GM23338 (cell line): ENCODE measurements at regions not wholly inside any gene's neighbourhood (a gene's known extent, or its start where the extent isn't known, plus 50 kb on each side); places are given as distances from the start of the nearest gene placed in this dataset.

Experiments
- ATAC-seq: fragments of 200-7000 bp; cut with Tn5 transposase; 3 replicates; pipeline ENCODE4 v1.9.1; 2020
- DNase-seq: peaks from one replicate; pipeline ENCODE4 v3.0.0-alpha.2; 2015; ENCODE audit warnings: low spot score
- H2AFZ ChIP-seq: fragments of 200-600 bp; sonication (generic); 2 replicates; pipeline ENCODE4 v1.8.0; 2016; ENCODE audit warnings: antibody characterized with exemption, mild to moderate bottlenecking, moderate library complexity
- H3F3A ChIP-seq: fragments of 200-600 bp; sonication (generic); replicated peaks from 2 replicates; pipeline ENCODE4 v1.8.0; 2017; ENCODE audit warnings: antibody characterized with exemption, mixed run types, low read depth
- H3K27ac ChIP-seq: fragments of 200-600 bp; sonication (generic); 2 replicates; pipeline ENCODE4 v1.6.1; 2016; ENCODE audit warnings: low read depth
- H3K27me3 ChIP-seq: fragments of 200-600 bp; sonication (generic); 2 replicates; pipeline ENCODE4 v1.8.0; 2016; ENCODE audit warnings: mild to moderate bottlenecking, mixed run types, moderate library complexity; ENCODE audit not compliant: insufficient read depth
- H3K36me3 ChIP-seq: fragments of 200-600 bp; sonication (generic); 2 replicates; pipeline ENCODE4 v1.8.0; 2016; ENCODE audit warnings: mild to moderate bottlenecking; ENCODE audit not compliant: insufficient read depth
- H3K4me1 ChIP-seq: fragments of 200-600 bp; sonication (generic); 2 replicates; pipeline ENCODE4 v1.8.0; 2016; ENCODE audit warnings: mild to moderate bottlenecking, moderate library complexity; ENCODE audit not compliant: insufficient read depth
- H3K4me2 ChIP-seq: fragments of 200-600 bp; sonication (generic); 2 replicates; pipeline ENCODE4 v1.7.1; 2017; ENCODE audit warnings: mixed run types
- H3K4me3 ChIP-seq: fragments of 200-600 bp; sonication (generic); 2 replicates; pipeline ENCODE4 v1.6.1; 2016; ENCODE audit warnings: mixed run types
- H3K79me2 ChIP-seq: fragments of 200-600 bp; sonication (generic); replicated peaks from 2 replicates; pipeline ENCODE4 v1.8.0; 2017; ENCODE audit warnings: mild to moderate bottlenecking; ENCODE audit not compliant: insufficient read depth
- H3K9me2 ChIP-seq: fragments of 200-600 bp; sonication (generic); 2 replicates; pipeline ENCODE4 v1.8.0; 2017; ENCODE audit not compliant: insufficient read depth
- H4K20me1 ChIP-seq: fragments of 200-600 bp; sonication (generic); replicated peaks from 2 replicates; pipeline ENCODE4 v1.8.0; 2017; ENCODE audit warnings: mild to moderate bottlenecking; ENCODE audit not compliant: insufficient read depth
- H3K27ac Mint-ChIP-seq: 2 replicates; pipeline ENCODE4 v1.8.0; 2020; ENCODE audit warnings: inconsistent platforms, mild to moderate bottlenecking, moderate library complexity, mixed read lengths
- H3K27me3 Mint-ChIP-seq: 3 replicates; pipeline ENCODE4 v1.8.0; 2022; ENCODE audit warnings: low read depth, mild to moderate bottlenecking, moderate library complexity, mixed read lengths, inconsistent platforms; ENCODE audit not compliant: insufficient read depth, poor library complexity
- H3K36me3 Mint-ChIP-seq: 3 replicates; pipeline ENCODE4 v1.8.0; 2021; ENCODE audit warnings: low read depth, mild to moderate bottlenecking, inconsistent platforms, moderate library complexity, mixed read lengths
- H3K4me1 Mint-ChIP-seq: 3 replicates; pipeline ENCODE4 v1.8.0; 2020; ENCODE audit warnings: mild to moderate bottlenecking, inconsistent platforms, mixed read lengths
- H3K4me3 Mint-ChIP-seq: 3 replicates; pipeline ENCODE4 v1.8.0; 2021; ENCODE audit warnings: moderate library complexity, mild to moderate bottlenecking, inconsistent platforms, mixed read lengths
- H3K9me3 Mint-ChIP-seq: 3 replicates; pipeline ENCODE4 v1.8.0; 2020; ENCODE audit warnings: moderate library complexity, mild to moderate bottlenecking, inconsistent platforms, mixed read lengths
- CREB1 ChIP-seq: fragments of 250-450 bp; sonication (Bioruptor Pico); IDR thresholded peaks from 2 replicates; pipeline ENCODE4 v1.5.0; 2020; ENCODE audit warnings: low read depth, mild to moderate bottlenecking, moderate library complexity
- EZH2 ChIP-seq: fragments of 200-600 bp; sonication (generic); IDR thresholded peaks from one replicate; pipeline ENCODE4 v1.8.0; 2017; ENCODE audit warnings: antibody characterized with exemption, mild to moderate bottlenecking, low read depth; ENCODE audit not compliant: unreplicated experiment
- EZH2phosphoT487 ChIP-seq: fragments of 200-600 bp; sonication (generic); IDR thresholded peaks from one replicate; pipeline ENCODE4 v1.8.1; 2018; ENCODE audit warnings: antibody characterized with exemption; ENCODE audit not compliant: unreplicated experiment
- JUNB ChIP-seq: IDR thresholded peaks from one replicate; pipeline ENCODE4 v1.6.1; 2016; ENCODE audit warnings: antibody characterized with exemption; ENCODE audit not compliant: unreplicated experiment
- POLR2AphosphoS5 ChIP-seq: IDR thresholded peaks from 2 replicates; pipeline ENCODE4 v1.6.1; 2016; ENCODE audit warnings: antibody characterized with exemption, low read depth
- ZNF114 ChIP-seq: fragments of 250-450 bp; sonication (Bioruptor Pico); IDR thresholded peaks from 2 replicates; pipeline ENCODE4 v1.5.0; 2020; ENCODE audit warnings: mild to moderate bottlenecking, moderate library complexity
- ZNF331 ChIP-seq: fragments of 250-450 bp; sonication (Bioruptor Pico); IDR thresholded peaks from 2 replicates; pipeline ENCODE4 v1.5.0; 2020; ENCODE audit warnings: low read depth, mild to moderate bottlenecking, moderate library complexity
- TF ChIP-seq, protein P1 (sequence below): IDR thresholded peaks from 2 replicates; pipeline ENCODE4 v1.6.1; 2016; ENCODE audit warnings: antibody characterized with exemption
- TF ChIP-seq, protein P2 (sequence below): IDR thresholded peaks from one replicate; pipeline ENCODE4 v1.6.1; 2018; ENCODE audit warnings: antibody characterized with exemption; ENCODE audit not compliant: unreplicated experiment

- Histone ChIP-seq H2AFZ (no peak overlapping the region), H3K79me2 (no peaks in the 10 kb centered on the region), H3K4me1 (no peaks in the 10 kb centered on the region), H4K20me1 (no peaks in the 10 kb centered on the region), H3K27ac (no peak overlapping the region), H3K4me3 (no peak overlapping the region), H3K36me3 (no peaks in the 10 kb centered on the region), H3K27me3 (no peaks in the 10 kb centered on the region), H3K9me2 (no peaks in the 10 kb centered on the region), H3K4me2 (no peak overlapping the region), H3F3A (no peaks in the 10 kb centered on the region)
- no peak overlapping the region for H3K27ac Mint-ChIP-seq
- H3K36me3 Mint-ChIP-seq, result peaks cover 15% of the 10 kb centered on the region
- no peaks in the 10 kb centered on the region for H3K4me1 Mint-ChIP-seq
- peaks cover 16% of the 10 kb centered on the region for H3K9me3 Mint-ChIP-seq
- ATAC-seq, result no peak
- peaks cover 2% of the 10 kb centered on the region for H3K27me3 Mint-ChIP-seq
- H3K4me3 Mint-ChIP-seq, result no peak overlapping the region
- DNase-seq, result no peak
- no peak for TF ChIP-seq CREB1
- TF ChIP-seq, protein P1, sequence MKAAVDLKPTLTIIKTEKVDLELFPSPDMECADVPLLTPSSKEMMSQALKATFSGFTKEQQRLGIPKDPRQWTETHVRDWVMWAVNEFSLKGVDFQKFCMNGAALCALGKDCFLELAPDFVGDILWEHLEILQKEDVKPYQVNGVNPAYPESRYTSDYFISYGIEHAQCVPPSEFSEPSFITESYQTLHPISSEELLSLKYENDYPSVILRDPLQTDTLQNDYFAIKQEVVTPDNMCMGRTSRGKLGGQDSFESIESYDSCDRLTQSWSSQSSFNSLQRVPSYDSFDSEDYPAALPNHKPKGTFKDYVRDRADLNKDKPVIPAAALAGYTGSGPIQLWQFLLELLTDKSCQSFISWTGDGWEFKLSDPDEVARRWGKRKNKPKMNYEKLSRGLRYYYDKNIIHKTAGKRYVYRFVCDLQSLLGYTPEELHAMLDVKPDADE, result no peak
- TF ChIP-seq, protein P2, sequence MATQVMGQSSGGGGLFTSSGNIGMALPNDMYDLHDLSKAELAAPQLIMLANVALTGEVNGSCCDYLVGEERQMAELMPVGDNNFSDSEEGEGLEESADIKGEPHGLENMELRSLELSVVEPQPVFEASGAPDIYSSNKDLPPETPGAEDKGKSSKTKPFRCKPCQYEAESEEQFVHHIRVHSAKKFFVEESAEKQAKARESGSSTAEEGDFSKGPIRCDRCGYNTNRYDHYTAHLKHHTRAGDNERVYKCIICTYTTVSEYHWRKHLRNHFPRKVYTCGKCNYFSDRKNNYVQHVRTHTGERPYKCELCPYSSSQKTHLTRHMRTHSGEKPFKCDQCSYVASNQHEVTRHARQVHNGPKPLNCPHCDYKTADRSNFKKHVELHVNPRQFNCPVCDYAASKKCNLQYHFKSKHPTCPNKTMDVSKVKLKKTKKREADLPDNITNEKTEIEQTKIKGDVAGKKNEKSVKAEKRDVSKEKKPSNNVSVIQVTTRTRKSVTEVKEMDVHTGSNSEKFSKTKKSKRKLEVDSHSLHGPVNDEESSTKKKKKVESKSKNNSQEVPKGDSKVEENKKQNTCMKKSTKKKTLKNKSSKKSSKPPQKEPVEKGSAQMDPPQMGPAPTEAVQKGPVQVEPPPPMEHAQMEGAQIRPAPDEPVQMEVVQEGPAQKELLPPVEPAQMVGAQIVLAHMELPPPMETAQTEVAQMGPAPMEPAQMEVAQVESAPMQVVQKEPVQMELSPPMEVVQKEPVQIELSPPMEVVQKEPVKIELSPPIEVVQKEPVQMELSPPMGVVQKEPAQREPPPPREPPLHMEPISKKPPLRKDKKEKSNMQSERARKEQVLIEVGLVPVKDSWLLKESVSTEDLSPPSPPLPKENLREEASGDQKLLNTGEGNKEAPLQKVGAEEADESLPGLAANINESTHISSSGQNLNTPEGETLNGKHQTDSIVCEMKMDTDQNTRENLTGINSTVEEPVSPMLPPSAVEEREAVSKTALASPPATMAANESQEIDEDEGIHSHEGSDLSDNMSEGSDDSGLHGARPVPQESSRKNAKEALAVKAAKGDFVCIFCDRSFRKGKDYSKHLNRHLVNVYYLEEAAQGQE, result no peak
- TF ChIP-seq POLR2AphosphoS5, result no peak
Measured at GRCh38 chr1:177687544-177687943, 282.3 kb downstream of the SEC16B start.

GRCh38 chr1:177686933-177687332, 282.9 kb downstream of the SEC16B start:
- no peaks in the 10 kb centered on the region for H3K4me1 ChIP-seq
- Mint-ChIP-seq H3K4me1 (no peaks in the 10 kb centered on the region), H3K4me3 (no peak overlapping the region), H3K36me3 (peaks cover 9% of the 10 kb centered on the region), H3K27ac (no peak overlapping the region), H3K9me3 (peaks cover 10% of the 10 kb centered on the region), H3K27me3 (peaks cover 2% of the 10 kb centered on the region)
- no peak for DNase-seq
- no peak overlapping the region for H3K4me3 ChIP-seq
- no peaks in the 10 kb centered on the region for H3K9me2 ChIP-seq
- no peak overlapping the region for H3K4me2 ChIP-seq
- H3K27me3 ChIP-seq, result no peaks in the 10 kb centered on the region
- TF ChIP-seq ZNF114 (CRISPR knock-in tag), result no peak
- TF ChIP-seq ZNF331 (CRISPR knock-in tag), result no peak
- TF ChIP-seq CREB1, result no peak
- TF ChIP-seq JUNB, result no peak
- no peak for TF ChIP-seq EZH2phosphoT487
- TF ChIP-seq EZH2, result no peak
- no peaks in the 10 kb centered on the region for H3F3A ChIP-seq
- H3K79me2 ChIP-seq, result no peaks in the 10 kb centered on the region
- no peak overlapping the region for H2AFZ ChIP-seq
- no peaks in the 10 kb centered on the region for H3K36me3 ChIP-seq
- ATAC-seq, result no peak
- H4K20me1 ChIP-seq, result no peaks in the 10 kb centered on the region
- H3K27ac ChIP-seq, result no peak overlapping the region
